ENCODE measurements at regions not wholly inside any gene's neighbourhood (a gene's known extent, or its start where the extent isn't known, plus 50 kb on each side); places are given as distances from the start of the nearest gene placed in this dataset.

DNA sequence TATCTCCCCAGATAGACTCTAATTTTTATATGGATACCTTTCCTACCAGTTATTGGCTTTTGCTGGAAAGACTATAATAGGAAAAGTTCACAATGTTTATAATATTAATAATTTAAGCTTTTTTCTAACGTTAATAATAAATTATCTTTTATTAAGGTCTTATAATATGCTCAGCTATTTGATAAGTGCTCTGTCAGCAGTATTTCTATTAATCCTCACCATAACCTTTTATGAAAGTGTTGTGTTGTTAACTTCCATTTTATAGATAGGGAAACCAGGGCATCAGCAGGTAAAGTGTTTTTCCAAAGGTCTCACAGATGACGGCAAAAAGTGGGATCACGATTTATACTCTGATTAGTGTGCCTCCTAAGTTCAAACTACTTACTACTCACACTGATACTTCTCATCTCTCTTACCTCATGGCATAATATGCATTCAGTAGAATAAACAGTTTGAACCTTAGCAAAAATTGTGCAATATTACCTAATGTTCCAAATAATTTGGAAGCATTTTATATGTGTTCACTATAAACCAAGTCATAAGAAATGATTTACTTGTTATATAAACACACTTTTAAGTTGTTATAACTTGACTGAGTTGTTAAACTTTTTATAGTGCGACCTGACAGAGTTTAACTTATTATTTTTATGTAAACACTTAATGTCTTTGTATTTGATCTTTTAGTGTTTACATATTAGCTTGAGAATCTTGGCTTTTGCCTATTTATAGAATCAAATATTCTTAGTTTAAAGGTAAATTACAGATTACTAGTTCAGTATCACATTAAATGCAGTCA lies 274.9 kb upstream of the DCBLD2 start:
- no peak for DNase-seq

DNA sequence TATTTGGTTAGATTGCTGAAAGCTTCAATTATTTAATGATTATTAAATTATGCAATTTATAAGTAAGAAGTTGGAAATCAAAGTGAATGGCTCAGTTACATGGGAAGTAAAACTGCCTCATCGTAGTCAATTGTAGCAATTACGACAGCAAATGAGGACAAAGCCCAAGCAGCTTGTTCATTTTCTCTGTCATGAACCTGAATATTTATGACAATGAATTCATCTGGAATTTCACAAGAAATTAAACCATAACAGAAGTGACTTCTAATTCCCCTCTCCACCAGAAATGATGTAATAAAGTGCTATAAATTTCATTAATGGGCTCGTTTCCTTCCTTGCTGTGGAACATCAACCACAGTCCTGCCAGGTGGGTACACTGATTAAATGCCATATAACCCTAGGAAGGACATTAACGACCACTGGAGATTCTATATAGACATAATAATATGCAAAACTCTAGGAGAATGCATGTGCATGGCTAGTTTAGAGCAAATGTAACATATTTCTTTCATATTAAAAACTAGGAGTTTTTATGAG lies 273.8 kb upstream of the DCBLD2 start:
- DNase-seq = no peak

DNA sequence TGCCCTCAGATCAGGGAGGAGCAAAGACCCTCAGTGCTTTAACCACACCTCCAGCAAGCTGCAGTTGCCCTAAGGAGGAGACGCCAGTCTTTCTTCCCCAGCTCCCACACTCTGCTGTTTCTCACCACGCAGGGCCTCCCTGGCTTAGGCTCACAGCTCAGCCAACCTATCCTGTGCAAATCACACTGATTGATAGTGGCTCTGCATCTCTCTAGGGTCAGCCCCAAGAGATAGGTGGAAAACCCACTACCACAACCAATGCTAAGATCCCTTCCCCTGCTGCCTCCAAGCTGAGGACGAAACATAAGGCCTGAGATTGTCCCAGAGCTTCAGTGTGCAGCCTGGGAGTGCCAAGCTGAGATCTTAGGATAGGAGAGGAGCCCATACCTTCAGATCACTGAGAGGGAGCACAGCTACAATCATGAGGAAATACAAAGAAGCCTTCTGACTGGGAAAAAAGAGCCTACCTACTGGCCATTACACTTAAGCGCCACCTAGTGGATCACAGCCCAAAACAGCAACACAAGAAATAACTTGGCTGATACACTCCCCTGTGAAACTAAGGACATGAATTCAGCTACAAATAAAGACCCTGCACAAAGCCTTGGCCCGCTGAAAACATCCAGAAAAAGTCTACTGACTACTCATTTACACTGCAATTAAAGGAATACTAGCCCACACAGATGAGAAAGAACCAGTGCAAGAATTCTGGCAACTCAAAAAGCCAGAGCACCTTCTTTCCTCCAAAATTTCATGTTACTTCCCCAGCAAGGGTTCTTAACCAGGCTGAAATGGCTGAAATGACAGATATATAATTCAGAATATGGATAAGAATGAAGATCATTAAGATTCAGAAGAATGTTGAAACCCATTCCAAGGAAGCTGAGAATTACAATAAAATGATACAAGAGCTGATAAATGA lies 271.5 kb upstream of the DCBLD2 start:
- DNase-seq = peak in 1 of 2 experiments; percentile 17

DNA sequence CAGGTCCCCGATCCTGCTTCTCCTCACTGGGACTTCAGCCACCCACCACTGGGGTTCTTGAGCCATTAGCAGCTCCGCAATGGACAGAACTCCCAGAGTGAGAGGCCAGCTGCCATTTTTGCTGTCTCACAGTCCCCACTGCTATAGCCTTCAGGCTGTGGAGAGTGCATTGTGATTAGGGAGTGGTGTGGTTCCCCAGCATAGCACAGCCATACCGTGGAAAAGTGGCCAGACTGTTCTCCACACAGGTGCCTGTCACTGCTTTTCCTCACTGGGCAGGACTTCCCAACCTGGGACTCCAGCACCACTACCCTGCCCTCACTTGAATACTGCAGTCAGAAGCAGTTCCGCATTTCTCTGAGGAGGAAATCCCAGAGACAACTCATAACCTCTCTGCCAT lies 270.3 kb upstream of the DCBLD2 start:
- no peak for DNase-seq

DNA sequence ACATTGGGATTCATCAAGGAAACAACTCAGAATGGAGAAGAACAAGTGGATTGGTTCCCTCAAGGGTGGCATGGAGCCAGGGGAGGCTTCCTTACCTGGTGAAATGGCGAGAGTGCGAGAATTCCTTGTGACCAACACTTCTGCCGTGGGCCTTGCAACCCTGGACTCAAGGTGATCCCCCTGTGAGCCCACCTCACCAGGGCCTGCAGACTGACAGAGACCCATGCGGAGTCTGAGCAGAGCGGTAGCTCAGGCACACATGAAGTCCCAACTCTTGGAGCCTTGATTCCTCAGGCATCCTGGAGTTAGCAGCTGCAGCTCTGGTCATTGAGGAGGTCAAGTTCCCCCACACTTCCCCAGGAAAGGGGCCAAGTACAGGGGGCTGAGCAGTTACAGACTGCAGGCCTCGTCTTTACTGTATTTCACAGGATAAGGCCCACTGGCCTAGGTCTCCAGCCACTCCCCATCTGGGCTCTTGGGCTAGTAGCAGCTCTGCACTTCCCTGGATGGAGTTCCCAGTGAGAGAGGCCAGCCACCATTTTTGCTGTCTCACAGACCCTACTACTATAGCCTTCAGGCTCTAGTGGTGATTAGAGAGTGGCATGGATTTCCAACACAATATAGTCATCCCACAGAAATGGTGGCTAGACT lies 269.5 kb upstream of the DCBLD2 start:
- no peak for DNase-seq

DNA sequence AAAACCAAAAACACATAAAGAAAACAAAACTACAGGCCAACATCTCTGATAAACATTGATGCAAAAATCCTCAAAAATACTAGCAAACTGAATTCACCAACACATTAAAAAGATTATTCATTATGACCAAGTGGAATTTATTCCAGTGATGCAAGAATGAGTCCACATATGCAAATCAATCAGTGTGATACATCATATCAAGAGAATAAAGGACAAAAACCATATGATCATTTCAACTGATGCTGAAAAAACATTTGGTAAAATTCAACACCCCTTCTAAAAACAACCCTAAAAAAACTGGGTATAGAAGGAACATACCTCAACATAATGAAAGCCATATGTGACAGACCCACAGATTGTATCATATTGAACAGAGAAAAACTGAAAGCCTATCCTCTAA lies 265.6 kb upstream of the DCBLD2 start:
- no peak for DNase-seq

GRCh38 chr3:99163314-99163713 lies 261.8 kb upstream of the DCBLD2 start:
- no peak for DNase-seq

DNA sequence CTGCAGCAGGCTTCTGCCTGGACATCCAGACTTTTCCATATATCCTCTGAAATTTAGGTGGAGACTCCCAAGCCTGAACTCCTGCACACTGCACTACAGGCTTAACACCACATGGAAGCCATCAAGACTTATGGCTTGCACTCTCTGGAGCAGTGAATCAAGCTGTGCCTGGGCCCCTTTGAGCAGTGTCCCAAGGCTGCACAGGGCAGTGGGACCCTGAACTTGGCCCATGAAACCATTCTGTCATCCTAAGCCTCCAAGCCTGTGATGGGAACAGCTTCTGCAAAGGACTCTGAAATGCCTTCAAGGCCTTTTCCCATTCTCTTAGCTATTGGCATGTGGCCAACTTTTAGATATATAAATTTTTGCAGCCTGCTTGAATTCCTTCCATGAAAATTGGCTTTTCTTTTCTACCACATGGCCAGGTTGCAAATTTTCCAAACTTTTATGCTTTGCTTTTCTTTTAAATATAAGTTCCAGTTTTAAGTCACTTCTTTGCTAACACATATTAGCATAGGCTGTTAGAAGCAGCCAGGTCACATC lies 257.8 kb upstream of the DCBLD2 start:
- DNase-seq = no peak

GRCh38 chr3:99145031-99145430 lies 243.5 kb upstream of the DCBLD2 start:
- DNase-seq = no peak

GRCh38 chr3:99143493-99143892 lies 242.0 kb upstream of the DCBLD2 start:
- DNase-seq = no peak

GRCh38 chr3:99134986-99135385 lies 233.5 kb upstream of the DCBLD2 start:
- DNase-seq = no peak

DNA sequence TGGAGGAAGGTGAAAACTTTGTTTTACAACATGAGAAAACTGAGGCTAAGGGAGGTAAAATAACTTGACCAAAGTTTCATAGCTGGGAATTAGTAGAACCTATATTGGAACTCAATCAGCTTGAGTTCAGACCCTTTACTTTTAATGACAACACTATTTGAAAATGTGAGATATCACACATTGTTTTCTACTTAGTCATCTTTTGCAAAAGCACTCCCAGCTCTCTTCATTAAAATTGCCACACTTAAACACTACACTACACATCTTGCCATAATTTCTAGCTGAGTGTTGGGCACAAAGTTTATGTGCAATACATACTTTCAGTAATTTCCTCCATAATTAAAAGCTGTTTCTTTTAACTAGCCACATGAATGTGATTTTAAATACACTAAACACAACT lies 230.4 kb upstream of the DCBLD2 start:
- DNase-seq = no peak

- DNase-seq = no peak
Observed at GRCh38 chr3:99128725-99129505, 227.4 kb upstream of the DCBLD2 start.

DNA sequence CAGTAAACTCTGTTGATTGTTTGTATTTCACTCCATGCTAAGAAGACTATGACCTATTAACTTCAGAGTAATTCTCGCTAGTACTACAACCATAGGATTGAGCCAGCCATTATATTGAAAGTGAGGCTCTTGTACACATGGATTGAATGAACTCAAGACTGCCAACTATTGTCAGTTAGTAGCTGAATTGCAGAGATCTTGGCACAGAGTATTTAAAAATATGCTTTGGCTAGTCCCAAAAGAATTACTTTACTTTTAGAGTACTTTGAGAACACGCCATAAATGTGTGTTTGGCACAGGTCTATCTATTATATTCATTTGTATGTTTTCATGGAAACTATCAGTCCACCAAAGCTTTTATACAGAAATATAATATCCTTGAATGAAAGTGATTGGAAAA lies 226.7 kb upstream of the DCBLD2 start:
- no peak for DNase-seq

DNA sequence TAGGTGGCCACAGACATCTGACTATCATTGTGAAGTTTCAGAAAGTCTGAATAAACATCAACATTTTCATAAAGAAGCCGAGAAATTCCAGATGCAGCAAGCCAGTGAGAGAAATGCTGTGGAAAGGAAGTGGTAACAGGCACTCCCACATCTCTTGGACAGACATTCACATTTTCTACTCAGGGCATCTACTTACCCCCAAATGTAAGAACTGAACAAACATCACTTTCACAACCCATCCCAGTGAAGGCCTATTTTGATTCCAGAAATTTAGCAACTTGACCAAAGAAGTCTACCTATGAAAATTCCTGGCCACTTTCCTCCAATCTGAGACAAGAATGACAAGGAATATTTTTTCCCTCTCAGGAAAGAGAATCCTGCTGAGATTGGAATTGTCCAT lies 224.8 kb upstream of the DCBLD2 start:
- no peak for DNase-seq

DNA sequence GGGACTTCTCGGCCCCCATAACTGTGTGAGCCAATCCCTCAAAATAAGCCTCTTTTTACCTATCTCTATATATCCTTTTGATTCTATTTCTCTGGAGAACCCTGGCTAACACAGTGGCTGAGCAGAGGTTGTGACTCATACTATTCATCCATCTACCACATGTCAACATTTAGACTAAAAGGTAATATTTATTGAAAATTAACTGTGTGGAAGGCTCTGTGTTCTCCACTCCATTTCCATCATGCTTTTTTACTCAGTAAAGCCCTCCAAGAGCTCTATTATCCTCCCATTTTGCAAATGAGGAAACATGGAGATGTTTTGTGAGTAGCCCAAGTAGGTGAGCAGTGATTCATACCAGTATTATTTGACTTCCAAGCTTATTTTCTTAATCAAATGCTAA lies 217.9 kb upstream of the DCBLD2 start:
- DNase-seq = no peak

GRCh38 chr3:99118381-99118780 lies 216.9 kb upstream of the DCBLD2 start:
- no peak for DNase-seq

DNA sequence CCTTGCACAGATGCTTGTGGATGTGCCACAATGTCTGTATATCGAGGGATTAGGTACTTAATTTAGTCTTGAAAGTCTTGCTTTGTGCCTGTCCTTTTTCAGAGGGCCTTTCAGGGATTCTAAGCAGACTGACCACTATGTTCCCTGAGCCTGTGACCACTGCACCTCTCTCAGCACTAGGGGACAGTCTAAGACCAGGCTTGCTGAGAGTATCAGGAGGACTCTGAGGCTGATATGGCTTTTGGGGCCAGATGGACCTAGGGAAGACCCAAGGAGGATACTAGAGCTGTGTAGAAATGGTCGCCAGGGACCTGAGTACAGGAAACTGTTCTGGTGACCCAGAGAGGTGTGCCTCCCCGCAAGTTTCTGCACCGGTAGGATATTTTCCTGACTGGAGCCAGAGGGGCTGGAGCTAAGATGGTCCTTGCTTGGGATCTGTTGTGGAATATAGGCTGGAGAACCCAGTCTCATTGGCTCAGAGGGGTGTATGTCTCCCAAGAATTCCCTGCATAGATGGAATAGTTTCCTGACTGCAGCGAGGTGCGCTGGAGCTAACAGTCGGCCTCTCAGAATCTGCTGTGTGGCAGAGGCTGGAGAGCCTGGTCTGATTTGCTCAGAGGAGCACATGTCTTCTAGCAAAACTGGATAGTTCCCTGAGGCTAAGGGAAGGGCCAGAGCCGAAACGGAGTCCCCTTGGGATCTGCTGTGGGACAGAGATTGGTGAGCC lies 213.2 kb upstream of the DCBLD2 start:
- no peak for DNase-seq

GRCh38 chr3:99111235-99111634 lies 209.7 kb upstream of the DCBLD2 start:
- DNase-seq = no peak

DNA sequence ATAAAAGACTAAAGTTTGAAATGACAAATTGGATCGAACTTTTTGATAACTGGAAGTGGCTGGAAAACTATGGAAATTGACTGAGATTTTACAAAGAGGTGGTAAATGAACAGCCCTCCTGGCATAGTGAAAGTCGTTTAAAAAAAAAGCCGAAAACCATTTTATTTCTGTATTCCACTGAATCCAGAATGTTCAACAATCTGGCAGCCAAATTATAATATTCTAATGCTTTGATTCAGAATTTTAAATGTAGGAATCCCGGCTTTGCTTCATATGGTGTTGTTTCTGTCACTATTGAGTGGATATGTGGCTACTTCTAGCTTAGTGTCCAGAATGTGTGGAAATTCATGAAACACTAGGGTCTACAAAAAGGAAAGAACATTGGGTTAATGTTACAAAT lies 208.9 kb upstream of the DCBLD2 start:
- DNase-seq = no peak

- no peak for DNase-seq
Observed at GRCh38 chr3:99108508-99108907, 207.0 kb upstream of the DCBLD2 start.

GRCh38 chr3:99094606-99095005 lies 193.1 kb upstream of the DCBLD2 start:
- no peak for DNase-seq

Measured in NCI-H187 (cell line).